PC-3 (cell line): ENCODE measurements at regions not wholly inside any gene's neighbourhood (a gene's known extent, or its start where the extent isn't known, plus 50 kb on each side); places are given as distances from the start of the nearest gene placed in this dataset.
"Not testable (repeated sequence)": the region's sequence is repeated elsewhere in the genome, so short reads cannot be mapped to it uniquely, and the experiment has no call there.

Source experiments
- ATAC-seq: fragments of 200-7000 bp; cut with Tn5 transposase; 2 replicates; pipeline ENCODE4 v1.9.1; 2020; ENCODE audit warnings: mild to moderate bottlenecking, moderate library complexity
- BruUV-seq: library from RNA; stranded (reverse); fragments of 400-500 nt; replicated peaks from 2 replicates; lab custom pipeline; 2021; lab: Mats Ljungman, UMichigan
- CTCF ChIA-PET: fragments of 300-600 bp; sonication (Branson Sonifier 250); formaldehyde crosslinking; loops from one replicate; lab custom pipeline; 2022; ENCODE audit warnings: antibody characterized with exemption; lab: Charles Lee
- POLR2A ChIA-PET: fragments of 300-600 bp; sonication (Branson Sonifier 250); formaldehyde crosslinking; loops from one replicate; lab custom pipeline; 2022; ENCODE audit warnings: antibody characterized with exemption; ENCODE audit not compliant: unreplicated experiment; lab: Charles Lee
- DNase-seq: peaks from one replicate; pipeline ENCODE4 v3.0.0-alpha.2; 2015
- H2AFZ ChIP-seq: fragments of 300-600 bp; sonication (generic); 2 replicates; pipeline ENCODE4 v1.6.0; 2016; ENCODE audit warnings: antibody characterized with exemption, low read length
- H3F3A ChIP-seq: fragments of 300-600 bp; sonication (generic); one replicate; pipeline ENCODE4 v1.6.0; 2017; ENCODE audit warnings: antibody characterized with exemption, low read length, control low read depth, mild to moderate bottlenecking; ENCODE audit not compliant: unreplicated experiment
- H3K27ac ChIP-seq: fragments of 300-600 bp; sonication (generic); 2 replicates; pipeline ENCODE4 v1.5.1; 2016; ENCODE audit warnings: mild to moderate bottlenecking, low read length
- H3K27me3 ChIP-seq: fragments of 300-600 bp; sonication (generic); 2 replicates; pipeline ENCODE4 v1.6.1; 2016; ENCODE audit warnings: low read length, mixed read lengths
- H3K36me3 ChIP-seq: fragments of 300-600 bp; sonication (generic); 2 replicates; pipeline ENCODE4 v1.6.1; 2016; ENCODE audit warnings: low read depth, mixed run types, low read length, mixed read lengths
- H3K4me1 ChIP-seq: fragments of 300-600 bp; sonication (generic); 2 replicates; pipeline ENCODE4 v1.5.1; 2016; ENCODE audit warnings: low read length; ENCODE audit not compliant: insufficient read depth
- H3K4me2 ChIP-seq: fragments of 300-600 bp; sonication (generic); 2 replicates; pipeline ENCODE4 v1.6.0; 2016; ENCODE audit warnings: low read length
- H3K4me3 ChIP-seq: fragments of 300-600 bp; sonication (generic); 2 replicates; pipeline ENCODE4 v1.5.1; 2016; ENCODE audit warnings: mild to moderate bottlenecking, low read length, mixed read lengths
- H3K79me2 ChIP-seq: fragments of 300-600 bp; sonication (generic); 2 replicates; pipeline ENCODE4 v1.6.1; 2017; ENCODE audit warnings: low read length, mixed read lengths
- H3K9ac ChIP-seq: fragments of 300-600 bp; sonication (generic); 2 replicates; pipeline ENCODE4 v1.6.0; 2016; ENCODE audit warnings: mild to moderate bottlenecking, low read length
- H3K9me2 ChIP-seq: fragments of 300-600 bp; sonication (generic); replicated peaks from 2 replicates; pipeline ENCODE4 v1.6.1; 2016; ENCODE audit warnings: mixed run types, low read length, mixed read lengths
- H3K9me3 ChIP-seq: fragments of 300-600 bp; sonication (generic); 2 replicates; pipeline ENCODE4 v1.6.1; 2016; ENCODE audit warnings: low read length, mixed read lengths
- H4K20me1 ChIP-seq: fragments of 300-600 bp; sonication (generic); 2 replicates; pipeline ENCODE4 v1.6.1; 2016; ENCODE audit warnings: low read length, mixed read lengths
- EZH2 ChIP-seq: fragments of 300-600 bp; sonication (generic); IDR thresholded peaks from one replicate; pipeline ENCODE4 v1.6.1; 2017; ENCODE audit warnings: antibody characterized with exemption, mild to moderate bottlenecking, low read length; ENCODE audit not compliant: unreplicated experiment
- EZH2phosphoT487 ChIP-seq: fragments of 300-600 bp; sonication (generic); IDR thresholded peaks from 2 replicates; pipeline ENCODE4 v1.6.1; 2018; ENCODE audit warnings: mild to moderate bottlenecking, antibody characterized with exemption, low read length, borderline replicate concordance
- intact Hi-C: fragments of 100-400 bp; cut with micrococcal nuclease; formaldehyde crosslinking; loops from 2 replicates; pipeline ENCODE4 v1.9.0; 2023
- TF ChIP-seq, protein P1 (sequence below): fragments of 300-600 bp; sonication (generic); conservative IDR thresholded peaks from 2 replicates; pipeline ENCODE4 v1.5.1; 2017; ENCODE audit warnings: antibody characterized with exemption, low read depth, mild to moderate bottlenecking, low read length

DNA sequence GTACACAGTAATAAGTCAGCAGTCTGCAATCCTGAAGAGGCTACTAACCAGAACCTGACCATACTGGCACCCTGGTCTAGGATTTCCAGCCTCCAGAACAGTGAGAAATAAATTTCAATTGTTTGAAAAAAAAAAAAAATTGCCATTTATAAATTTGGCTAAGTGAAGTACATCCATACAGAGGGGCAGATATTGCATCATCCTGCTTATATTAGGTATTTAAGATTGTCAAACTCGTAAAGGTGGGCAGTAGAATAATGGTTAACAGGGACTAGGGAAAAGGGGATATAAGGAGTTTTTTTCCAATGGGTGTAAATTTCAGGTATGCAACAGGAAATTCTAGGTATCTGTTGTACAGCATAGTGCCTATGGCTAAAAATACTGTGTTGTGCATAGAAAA lies 1250.9 kb downstream of the BRINP3 start:
- BruUV-seq = no TSS peak
- no peaks in the 10 kb centered on the region for H3K9me3 ChIP-seq
- H3K4me1 ChIP-seq = no peaks in the 10 kb centered on the region
- H3K27ac ChIP-seq = no peak overlapping the region
- H3K9ac ChIP-seq = no peak overlapping the region
- no peak overlapping the region for H2AFZ ChIP-seq
- POLR2A ChIA-PET = no interaction called here
- H3K4me3 ChIP-seq = no peak overlapping the region
- no peaks in the 10 kb centered on the region for H3K27me3 ChIP-seq
- TF ChIP-seq, protein P1, sequence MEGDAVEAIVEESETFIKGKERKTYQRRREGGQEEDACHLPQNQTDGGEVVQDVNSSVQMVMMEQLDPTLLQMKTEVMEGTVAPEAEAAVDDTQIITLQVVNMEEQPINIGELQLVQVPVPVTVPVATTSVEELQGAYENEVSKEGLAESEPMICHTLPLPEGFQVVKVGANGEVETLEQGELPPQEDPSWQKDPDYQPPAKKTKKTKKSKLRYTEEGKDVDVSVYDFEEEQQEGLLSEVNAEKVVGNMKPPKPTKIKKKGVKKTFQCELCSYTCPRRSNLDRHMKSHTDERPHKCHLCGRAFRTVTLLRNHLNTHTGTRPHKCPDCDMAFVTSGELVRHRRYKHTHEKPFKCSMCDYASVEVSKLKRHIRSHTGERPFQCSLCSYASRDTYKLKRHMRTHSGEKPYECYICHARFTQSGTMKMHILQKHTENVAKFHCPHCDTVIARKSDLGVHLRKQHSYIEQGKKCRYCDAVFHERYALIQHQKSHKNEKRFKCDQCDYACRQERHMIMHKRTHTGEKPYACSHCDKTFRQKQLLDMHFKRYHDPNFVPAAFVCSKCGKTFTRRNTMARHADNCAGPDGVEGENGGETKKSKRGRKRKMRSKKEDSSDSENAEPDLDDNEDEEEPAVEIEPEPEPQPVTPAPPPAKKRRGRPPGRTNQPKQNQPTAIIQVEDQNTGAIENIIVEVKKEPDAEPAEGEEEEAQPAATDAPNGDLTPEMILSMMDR = no peak
- no peak for TF ChIP-seq EZH2phosphoT487
- no peak for TF ChIP-seq EZH2
- H3K79me2 ChIP-seq = no peaks in the 10 kb centered on the region
- H3K9me2 ChIP-seq = no peaks in the 10 kb centered on the region
- CTCF ChIA-PET = no interaction called here
- intact Hi-C loops = no loop called here
- no peaks in the 10 kb centered on the region for H4K20me1 ChIP-seq
- ATAC-seq = no peak
- DNase-seq = no peak
- no peaks in the 10 kb centered on the region for H3F3A ChIP-seq
- H3K36me3 ChIP-seq = no peaks in the 10 kb centered on the region
- no peak overlapping the region for H3K4me2 ChIP-seq

DNA sequence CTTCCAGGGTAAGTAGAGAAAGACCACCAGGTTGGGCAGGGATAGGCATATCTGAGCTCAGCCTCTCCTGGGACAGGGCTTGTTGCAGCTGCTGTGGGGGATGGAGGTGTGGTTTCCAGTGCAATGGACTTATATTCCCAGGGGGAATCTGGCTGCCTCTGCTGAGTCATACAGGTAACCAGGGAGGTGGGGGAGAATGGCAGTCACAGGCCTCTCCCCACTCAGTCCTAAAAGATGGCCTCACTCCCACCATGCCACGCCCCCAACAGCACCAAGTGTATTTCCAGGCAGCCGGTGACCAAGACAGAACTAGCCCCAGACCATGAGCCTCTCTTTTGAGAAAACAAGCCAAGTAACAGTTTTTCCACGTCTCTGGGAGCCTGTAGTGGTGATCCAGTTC lies 1240.7 kb downstream of the BRINP3 start:
- Histone ChIP-seq H3K79me2 (no peaks in the 10 kb centered on the region), H3K9me2 (no peaks in the 10 kb centered on the region), H3K27ac (no peak overlapping the region), H3K4me2 (no peak overlapping the region), H3K4me3 (no peak overlapping the region), H4K20me1 (no peaks in the 10 kb centered on the region), H3F3A (no peaks in the 10 kb centered on the region), H2AFZ (no peak overlapping the region), H3K27me3 (no peaks in the 10 kb centered on the region), H3K36me3 (no peaks in the 10 kb centered on the region), H3K4me1 (no peaks in the 10 kb centered on the region), H3K9me3 (no peaks in the 10 kb centered on the region), H3K9ac (no peak overlapping the region)
- POLR2A ChIA-PET = no interaction called here
- CTCF ChIA-PET = no interaction called here
- BruUV-seq = no TSS peak
- ATAC-seq (no peak), DNase-seq (no peak)
- TF ChIP-seq EZH2 (no peak), EZH2phosphoT487 (no peak)
- TF ChIP-seq, protein P1 = no peak
- intact Hi-C loops = no loop called here

DNA sequence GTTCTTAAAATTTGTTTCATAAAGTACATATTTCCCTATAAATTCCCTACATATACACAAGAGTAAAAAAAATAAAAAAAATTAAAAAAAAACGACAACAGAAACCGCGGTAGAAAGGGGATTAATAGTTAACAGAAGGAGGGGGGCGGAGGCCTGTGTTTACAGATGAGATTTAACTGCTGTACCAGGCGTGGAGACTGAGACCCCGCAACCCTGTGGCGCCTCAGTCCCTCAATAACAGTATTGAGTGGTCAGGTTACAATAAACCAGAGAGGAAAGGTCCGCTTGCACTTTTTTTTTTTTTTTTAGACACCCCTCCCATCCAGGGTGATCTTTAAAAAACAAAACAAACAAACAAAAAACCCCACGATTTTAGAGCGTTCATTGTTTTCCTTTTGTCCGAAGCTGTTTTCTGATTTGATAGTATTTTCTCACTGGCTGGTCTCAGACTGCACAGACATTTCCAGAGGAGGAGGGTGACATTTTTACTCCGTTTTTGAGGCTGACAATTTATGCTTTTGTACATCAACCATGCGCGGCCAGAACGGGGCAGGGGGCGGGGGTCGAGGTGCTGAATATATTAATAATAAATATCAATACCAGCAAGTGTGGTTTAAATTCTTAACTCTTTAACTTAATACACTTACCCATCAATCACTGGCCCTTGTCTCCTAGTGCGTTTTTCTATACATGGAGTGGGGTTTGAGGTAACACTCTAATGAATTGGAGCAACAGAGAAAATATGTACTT lies 1223.9 kb downstream of the BRINP3 start:
- CTCF ChIA-PET = no interaction called here
- no TSS peak for BruUV-seq
- POLR2A ChIA-PET = no interaction called here
- H3K79me2 ChIP-seq = no peaks in the 10 kb centered on the region
- H3K27ac ChIP-seq = no peak overlapping the region
- H3K9ac ChIP-seq = no peak overlapping the region
- no peaks in the 10 kb centered on the region for H3K9me3 ChIP-seq
- ATAC-seq (no peak), DNase-seq (no peak)
- no peaks in the 10 kb centered on the region for H3K36me3 ChIP-seq
- no peaks in the 10 kb centered on the region for H3K27me3 ChIP-seq
- no peak overlapping the region for H2AFZ ChIP-seq
- H3K4me1 ChIP-seq = no peaks in the 10 kb centered on the region
- no peaks in the 10 kb centered on the region for H4K20me1 ChIP-seq
- H3K4me2 ChIP-seq = no peak overlapping the region
- intact Hi-C loops = no loop called here
- TF ChIP-seq EZH2phosphoT487 (no peak), EZH2 (no peak)
- TF ChIP-seq, protein P1 = no peak
- H3K4me3 ChIP-seq = no peak overlapping the region
- H3K9me2 ChIP-seq = no peaks in the 10 kb centered on the region
- H3F3A ChIP-seq = no peaks in the 10 kb centered on the region

DNA sequence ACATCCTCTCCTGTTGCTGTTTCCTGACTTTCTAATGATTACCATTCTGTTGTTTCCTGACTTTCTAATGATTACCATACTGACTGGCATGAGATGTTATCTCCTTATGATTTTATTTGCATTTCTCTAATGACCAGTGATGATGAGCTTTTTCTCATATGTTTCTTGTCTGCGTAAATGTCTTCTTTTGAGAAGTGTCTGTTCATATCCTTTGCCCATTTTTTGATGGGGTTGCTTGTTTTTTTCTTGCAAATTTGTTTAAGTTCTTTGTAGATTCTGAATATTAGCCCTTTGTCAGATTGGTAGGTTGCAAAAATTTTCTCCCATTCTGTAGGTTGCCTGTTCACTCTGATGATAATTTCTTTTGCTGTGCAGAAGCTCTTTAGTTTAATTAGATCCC lies 1216.5 kb downstream of the BRINP3 start:
- H3K9ac ChIP-seq, H4K20me1 ChIP-seq, ATAC-seq, H3K27ac ChIP-seq, H2AFZ ChIP-seq, H3K4me2 ChIP-seq, H3K9me2 ChIP-seq, POLR2A ChIA-PET, CTCF ChIA-PET, DNase-seq, H3K9me3 ChIP-seq, H3K4me1 ChIP-seq, intact Hi-C loops, H3K27me3 ChIP-seq, H3F3A ChIP-seq, H3K79me2 ChIP-seq, H3K4me3 ChIP-seq, H3K36me3 ChIP-seq, BruUV-seq: not testable (repeated sequence)
